GM23248 (cell line): ENCODE measurements at regions not wholly inside any gene's neighbourhood (a gene's known extent, or its start where the extent isn't known, plus 50 kb on each side); places are given as distances from the start of the nearest gene placed in this dataset.

Source experiments
- EZH2 ChIP-seq: fragments of 200-600 bp; sonication (generic); IDR thresholded peaks from 2 replicates; pipeline ENCODE4 v1.6.1; 2018; ENCODE audit warnings: antibody characterized with exemption, mild to moderate bottlenecking; ENCODE audit not compliant: insufficient read depth, poor library complexity, severe bottlenecking
- EZH2phosphoT487 ChIP-seq: fragments of 200-600 bp; sonication (generic); IDR thresholded peaks from 2 replicates; pipeline ENCODE4 v1.6.1; 2018; ENCODE audit warnings: antibody characterized with exemption, moderate library complexity, mild to moderate bottlenecking, low read depth; ENCODE audit not compliant: insufficient read depth

DNA sequence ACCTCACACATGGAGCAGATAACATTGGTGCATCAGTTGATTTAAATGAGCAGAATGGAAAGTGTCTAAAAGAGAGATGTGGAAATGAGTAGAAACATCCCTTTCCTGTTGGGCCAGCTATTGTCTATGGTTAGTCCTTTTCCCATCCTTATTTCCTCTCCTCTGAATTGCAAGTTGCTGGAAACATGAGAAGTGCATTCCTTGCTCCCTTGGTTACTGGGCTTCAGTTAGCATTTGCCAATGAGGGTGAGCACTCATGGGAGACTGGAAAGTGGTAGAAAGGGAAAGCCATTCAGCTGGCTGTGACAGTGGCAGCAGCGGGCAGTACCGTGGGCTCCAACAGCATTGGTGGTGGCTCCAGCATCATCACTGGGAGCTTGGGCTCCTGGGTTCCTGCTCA, 96.0 kb upstream of the IGFBP7 start:
- TF ChIP-seq EZH2 (no peak), EZH2phosphoT487 (no peak)
